Pancreas (tissue), 10 donors: ENCODE measurements at regions not wholly inside any gene's neighbourhood (a gene's known extent, or its start where the extent isn't known, plus 50 kb on each side); places are given as distances from the start of the nearest gene placed in this dataset.

Experiments
- ATAC-seq, 4 donors: fragments of 200-7000 bp; cut with Tn5 transposase; one replicate each; pipeline versions ENCODE4 v1.8.0 to v1.9.1; 2020; ENCODE audit warnings: mild to moderate bottlenecking in 4 of 4, moderate library complexity in 4 of 4
- DNase-seq, 6 donors: peaks; one replicate each; pipeline ENCODE4 v3.0.0-alpha.2; 2020
- FAIRE-seq: peaks from 2 replicates; lab custom pipeline; 2012; peaks lifted over from hg19 to GRCh38; lab: Jason Lieb, UNC
- H3K27ac ChIP-seq, 4 donors: fragments of 200-600 bp; sonication (generic); 1 replicate in 3 of 4; 2 replicates in 1 of 4; pipeline versions ENCODE4 v1.5.0 to v1.8.0; 2020
- H3K27me3 ChIP-seq, 4 donors: fragments of 200-600 bp; one replicate each; pipeline ENCODE4 v1.8.0; 2021
- H3K36me3 ChIP-seq, 3 donors: fragments of 200-600 bp; sonication (generic) in 1 of 3; one replicate each; pipeline versions ENCODE4 v1.5.0 to v1.8.0; 2020 to 2021
- H3K4me1 ChIP-seq, 3 donors: fragments of 200-600 bp; one replicate each; pipeline ENCODE4 v1.8.0; 2021
- H3K4me3 ChIP-seq, 4 donors: fragments of 200-600 bp; sonication (generic) in 2 of 4; one replicate each; pipeline versions ENCODE4 v1.5.0 to v1.8.0; 2020 to 2021
- H3K9me3 ChIP-seq, 4 donors: fragments of 200-600 bp; one replicate each; pipeline ENCODE4 v1.8.0; 2021
- CTCF ChIP-seq, 4 donors: fragments of 200-600 bp; sonication (generic) in 3 of 4; IDR thresholded peaks; one replicate each; pipeline versions ENCODE4 v1.5.0 to v1.8.0; 2021; ENCODE audit warnings: antibody characterized with exemption in 4 of 4
- WGBS, 2 donors: extraction: QIAGEN DNeasy Blood & Tissue Kit; methylation state at CpG; one replicate each; pipeline ENCODE4 v1.1.7; 2013; 5-methylcytosine and 5-hydroxymethylcytosine counted together
- intact Hi-C, 3 donors: fragments of 100-400 bp; cut with DNase I; formaldehyde crosslinking; loops; one replicate each; pipeline versions ENCODE4 v1.11.1 to v1.14.2; 2022
- donor health status: healthy with polysubstance abuse.
- donor health status: DM: no; HTN: no; CAD: no; lungs with moderate emphysema.
- donor health status: DM: no; HTN: no; CAD: no.
- donor health status: control.
- donor health status: control.
- donor health status: Bipolar disorder and iron deficiency.
- donor health status: DM: yes; HTN: yes; CAD: no.
- donor health status: DM: no; HTN: no; CAD: no.
- donor health status: DM: no; HTN: no; CAD: no.
- donor health status: DM: yes; HTN: yes; CAD: no.

- no peak for FAIRE-seq
- ATAC-seq: no peak
- no peak overlapping the region for H3K4me3 ChIP-seq
- no peaks in the 10 kb centered on the region for H3K36me3 ChIP-seq
- H3K27ac ChIP-seq: no peak overlapping the region
- intact Hi-C loops: no loop called here
- no peaks in the 10 kb centered on the region for H3K4me1 ChIP-seq
- no peak for TF ChIP-seq CTCF (IDR thresholded peaks at IDR 0.05)
- H3K9me3 ChIP-seq: no peaks in the 10 kb centered on the region
- DNase-seq: no peak
- H3K27me3 ChIP-seq: no peaks in the 10 kb centered on the region
These were observed 61.4 kb upstream of the PIRT start for GRCh38 chr17:10899281-10899680.

- no peak for TF ChIP-seq CTCF (IDR thresholded peaks at IDR 0.05)
- 44 to 66% methylated on average over 2 of the region's 2 CpGs for WGBS, 2 donors
- Histone ChIP-seq H3K36me3 (no peaks in the 10 kb centered on the region), H3K4me3 (no peak overlapping the region), H3K27me3 (peaks cover 0 to 4% (median 0%) of the 10 kb centered on the region in 4 donors), H3K27ac (no peak overlapping the region), H3K9me3 (no peaks in the 10 kb centered on the region), H3K4me1 (no peaks in the 10 kb centered on the region)
- ATAC-seq (no peak), DNase-seq (no peak), FAIRE-seq (no peak)
- intact Hi-C loops: no loop called here
These were observed 56.3 kb upstream of the PIRT start for GRCh38 chr17:10894220-10894619.

- ATAC-seq: no peak
- H3K27ac ChIP-seq: no peak overlapping the region
- WGBS, 2 donors: 40 to 56% methylated on average over 4 of the region's 4 CpGs
- no peak for FAIRE-seq
- no peaks in the 10 kb centered on the region for H3K9me3 ChIP-seq
- H3K36me3 ChIP-seq: no peaks in the 10 kb centered on the region
- no peak for DNase-seq
- no peak overlapping the region for H3K4me3 ChIP-seq
- no peak for TF ChIP-seq CTCF (IDR thresholded peaks at IDR 0.05)
- H3K27me3 ChIP-seq: peaks cover 0 to 4% (median 0%) of the 10 kb centered on the region in 4 donors
- intact Hi-C loops: no loop called here
- no peaks in the 10 kb centered on the region for H3K4me1 ChIP-seq
These were observed 51.0 kb upstream of the PIRT start for GRCh38 chr17:10888858-10889257.
